Right lobe of liver (tissue), 6 donors: ENCODE measurements at regions not wholly inside any gene's neighbourhood (a gene's known extent, or its start where the extent isn't known, plus 50 kb on each side); places are given as distances from the start of the nearest gene placed in this dataset.

Experiments used
- ATAC-seq, 4 donors: fragments of 200-7000 bp; cut with Tn5 transposase; one replicate each; pipeline ENCODE4 v1.9.1; 2020; ENCODE audit warnings: mild to moderate bottlenecking in 4 of 4, moderate library complexity in 4 of 4
- DNase-seq, 3 donors: peaks; one replicate each; pipeline ENCODE4 v3.0.0-alpha.2; 2020
- H3K27ac ChIP-seq, 3 donors: fragments of 200-600 bp; one replicate each; pipeline ENCODE4 v1.8.0; 2022
- H3K27me3 ChIP-seq, 2 donors: fragments of 200-600 bp; one replicate each; pipeline ENCODE4 v1.8.0; 2022
- H3K36me3 ChIP-seq, 4 donors: fragments of 200-600 bp; sonication (generic) in 1 of 4; one replicate each; pipeline versions ENCODE4 v1.5.1 to v1.8.0; 2017 to 2022; ENCODE audit warnings: control low read depth in 1 of 4
- H3K4me1 ChIP-seq, 4 donors: fragments of 200-600 bp; sonication (generic) in 1 of 4; one replicate each; pipeline versions ENCODE4 v1.5.1 to v1.8.0; 2017 to 2022; ENCODE audit warnings: control low read depth in 1 of 4
- H3K4me3 ChIP-seq, 3 donors: fragments of 200-600 bp; one replicate each; pipeline ENCODE4 v1.8.0; 2022
- H3K9me3 ChIP-seq, 4 donors: fragments of 200-600 bp; sonication (generic) in 1 of 4; one replicate each; pipeline versions ENCODE4 v1.5.1 to v1.8.0; 2017 to 2022; ENCODE audit warnings: control low read depth in 1 of 4
- CTCF ChIP-seq, 4 donors: fragments of 200-600 bp in 3 of 4; fragments of 450-650 bp in 1 of 4; IDR thresholded peaks; one replicate each; pipeline versions ENCODE4 v1.5.1 to v1.8.0; 2016 to 2022; ENCODE audit warnings: antibody characterized with exemption in 4 of 4, mild to moderate bottlenecking in 2 of 4
- POLR2A ChIP-seq: fragments of 450-650 bp; IDR thresholded peaks from one replicate; pipeline ENCODE4 v1.6.1; 2017; ENCODE audit warnings: antibody characterized with exemption, mild to moderate bottlenecking
- WGBS: methylation state at CpG from one replicate; pipeline ENCODE4 v1.1.6; 2018; ENCODE audit warnings: low coverage, low lambda C conversion rate; ENCODE audit not compliant: insufficient coverage; ENCODE audit errors: missing lambda C conversion rate; 5-methylcytosine and 5-hydroxymethylcytosine counted together
- intact Hi-C, 2 donors: fragments of 100-400 bp; cut with DNase I; formaldehyde crosslinking; loops; one replicate each; pipeline versions ENCODE4 v1.11.2 to v1.14.1; 2022
- donor health status: DM: no; HTN: yes; CAD: no.
- donor health status: DM: no; HTN: no; CAD: no.
- donor health status: DM: no; HTN: no; CAD: no.
- donor health status: DM: no; HTN: yes; CAD: no.
- donor health status: DM: no; HTN: yes; CAD: no.

GRCh38 chr6:66930559-66931290 is 1223.7 kb upstream of the EYS start:
- Histone ChIP-seq H3K36me3 (no peaks in the 10 kb centered on the region), H3K9me3 (no peaks in the 10 kb centered on the region), H3K27ac (no peak overlapping the region), H3K27me3 (no peaks in the 10 kb centered on the region), H3K4me1 (no peaks in the 10 kb centered on the region), H3K4me3 (no peak overlapping the region)
- intact Hi-C loops, result no loop called here
- 40% methylated on average over 2 of the region's 2 CpGs for WGBS
- TF ChIP-seq CTCF (IDR thresholded peaks at IDR 0.05), result no peak
- TF ChIP-seq POLR2A, result no peak
- ATAC-seq, result no peak
- DNase-seq, result no peak

GRCh38 chr6:66926060-66926459 is 1219.0 kb upstream of the EYS start:
- WGBS, result 53% methylated on average over 5 of the region's 5 CpGs
- ATAC-seq, result no peak
- H3K9me3 ChIP-seq, result no peaks in the 10 kb centered on the region

GRCh38 chr6:66913657-66914056 is 1206.6 kb upstream of the EYS start:
- intact Hi-C loops, result no loop called here
- H3K27ac ChIP-seq, result no peak overlapping the region
- H3K27me3 ChIP-seq, result no peaks in the 10 kb centered on the region
- ATAC-seq (no peak), DNase-seq (no peak)
- no peak for TF ChIP-seq CTCF (IDR thresholded peaks at IDR 0.05)
- TF ChIP-seq POLR2A, result no peak
- WGBS, result 47% methylated on average over 2 of the region's 2 CpGs
- no peaks in the 10 kb centered on the region for H3K36me3 ChIP-seq
- H3K9me3 ChIP-seq, result no peaks in the 10 kb centered on the region
- no peaks in the 10 kb centered on the region for H3K4me1 ChIP-seq
- H3K4me3 ChIP-seq, result no peak overlapping the region

More at GRCh38 chr6:66926060-66926459, 1219.0 kb upstream of the EYS start:
- no peaks in the 10 kb centered on the region for H3K4me1 ChIP-seq
- DNase-seq, result no peak
- no peak overlapping the region for H3K27ac ChIP-seq
- H3K36me3 ChIP-seq, result no peaks in the 10 kb centered on the region
- no peak overlapping the region for H3K4me3 ChIP-seq
- TF ChIP-seq CTCF (IDR thresholded peaks at IDR 0.05), result no peak
- no peak for TF ChIP-seq POLR2A
- no peaks in the 10 kb centered on the region for H3K27me3 ChIP-seq
- intact Hi-C loops, result no loop called here

GRCh38 chr6:66902457-66902856 is 1195.4 kb upstream of the EYS start:
- ATAC-seq (no peak), DNase-seq (no peak)
- no peaks in the 10 kb centered on the region for H3K27me3 ChIP-seq
- no peak for TF ChIP-seq CTCF (IDR thresholded peaks at IDR 0.05)
- H3K4me1 ChIP-seq, result no peaks in the 10 kb centered on the region
- H3K36me3 ChIP-seq, result no peaks in the 10 kb centered on the region
- H3K4me3 ChIP-seq, result no peak overlapping the region
- H3K9me3 ChIP-seq, result no peaks in the 10 kb centered on the region
- intact Hi-C loops, result no loop called here
- no peak overlapping the region for H3K27ac ChIP-seq
- 49% methylated on average over 4 of the region's 4 CpGs for WGBS
